SU-DHL-6 (cell line): ENCODE measurements at regions not wholly inside any gene's neighbourhood (a gene's known extent, or its start where the extent isn't known, plus 50 kb on each side); places are given as distances from the start of the nearest gene placed in this dataset.
"Not testable (repeated sequence)": the region's sequence is repeated elsewhere in the genome, so short reads cannot be mapped to it uniquely, and the experiment has no call there.

Experiments
- EZH2phosphoT487 ChIP-seq: fragments of 200-600 bp; sonication (generic), shearing (Covaris generic); conservative IDR thresholded peaks from 2 replicates; pipeline ENCODE4 v1.6.1; 2018; ENCODE audit warnings: mild to moderate bottlenecking, antibody characterized with exemption, low read length, moderate library complexity, mixed read lengths
- TF ChIP-seq, protein P1 (sequence below): fragments of 200-600 bp; sonication (generic); IDR thresholded peaks from one replicate; pipeline ENCODE4 v1.5.1; 2017; ENCODE audit warnings: antibody characterized with exemption, mild to moderate bottlenecking, low read length, moderate library complexity; ENCODE audit not compliant: insufficient read depth, poor library complexity, severe bottlenecking

DNA sequence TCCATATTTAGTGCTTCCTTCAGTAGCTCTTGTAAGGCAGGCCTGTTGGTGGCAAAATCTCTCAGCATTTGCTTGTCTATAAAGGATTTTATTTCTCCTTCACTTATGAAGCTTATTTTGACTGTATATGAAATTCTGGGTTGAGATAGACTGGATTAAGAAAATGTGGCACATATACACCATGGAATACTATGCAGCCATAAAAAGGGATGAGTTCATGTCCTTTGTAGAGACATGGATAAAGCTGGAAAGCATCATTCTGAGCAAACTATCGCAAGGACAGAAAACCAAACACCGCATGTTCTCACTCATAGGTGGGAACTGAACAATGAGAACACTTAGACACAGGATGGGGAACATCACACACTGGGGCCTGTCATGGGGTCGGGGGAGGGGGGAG, 73.1 kb downstream of the ADCYAP1 start:
- TF ChIP-seq, protein P1, sequence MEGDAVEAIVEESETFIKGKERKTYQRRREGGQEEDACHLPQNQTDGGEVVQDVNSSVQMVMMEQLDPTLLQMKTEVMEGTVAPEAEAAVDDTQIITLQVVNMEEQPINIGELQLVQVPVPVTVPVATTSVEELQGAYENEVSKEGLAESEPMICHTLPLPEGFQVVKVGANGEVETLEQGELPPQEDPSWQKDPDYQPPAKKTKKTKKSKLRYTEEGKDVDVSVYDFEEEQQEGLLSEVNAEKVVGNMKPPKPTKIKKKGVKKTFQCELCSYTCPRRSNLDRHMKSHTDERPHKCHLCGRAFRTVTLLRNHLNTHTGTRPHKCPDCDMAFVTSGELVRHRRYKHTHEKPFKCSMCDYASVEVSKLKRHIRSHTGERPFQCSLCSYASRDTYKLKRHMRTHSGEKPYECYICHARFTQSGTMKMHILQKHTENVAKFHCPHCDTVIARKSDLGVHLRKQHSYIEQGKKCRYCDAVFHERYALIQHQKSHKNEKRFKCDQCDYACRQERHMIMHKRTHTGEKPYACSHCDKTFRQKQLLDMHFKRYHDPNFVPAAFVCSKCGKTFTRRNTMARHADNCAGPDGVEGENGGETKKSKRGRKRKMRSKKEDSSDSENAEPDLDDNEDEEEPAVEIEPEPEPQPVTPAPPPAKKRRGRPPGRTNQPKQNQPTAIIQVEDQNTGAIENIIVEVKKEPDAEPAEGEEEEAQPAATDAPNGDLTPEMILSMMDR, result not testable (repeated sequence)
- not testable (repeated sequence) for TF ChIP-seq EZH2phosphoT487
